GM12878 (cell line): ENCODE measurements at regions not wholly inside any gene's neighbourhood (a gene's known extent, or its start where the extent isn't known, plus 50 kb on each side); places are given as distances from the start of the nearest gene placed in this dataset.

Experiments used
- ATAC-seq: fragments of 200-7000 bp; cut with Tn5 transposase; 3 replicates; pipeline ENCODE4 v1.9.1; 2020; ENCODE audit warnings: mild to moderate bottlenecking, moderate library complexity
- BruUV-seq: library from RNA; stranded (reverse); fragments of 400-500 nt; replicated peaks from 2 replicates; lab custom pipeline; 2021; lab: Mats Ljungman, UMichigan
- CTCF ChIA-PET: fragments of 300-600 bp; sonication (Branson Sonifier 250); formaldehyde crosslinking; extraction: SDS; loops from one replicate; lab custom pipeline; 2021; ENCODE audit warnings: inconsistent platforms; lab: Yijun Ruan, JAX
- POLR2A ChIA-PET: fragments of 350-600 bp; formaldehyde crosslinking; extraction: SDS; loops from one replicate; lab custom pipeline; 2021; ENCODE audit warnings: inconsistent platforms; lab: Charles Lee
- RAD21 ChIA-PET: fragments of 300-600 bp; sonication (Branson Sonifier 250); formaldehyde crosslinking; loops from one replicate; lab custom pipeline; 2023; ENCODE audit warnings: antibody characterized with exemption; ENCODE audit not compliant: unreplicated experiment; lab: Charles Lee
- SMC1A ChIA-PET: fragments of 300-600 bp; sonication (Branson Sonifier 250); formaldehyde crosslinking; loops from one replicate; lab custom pipeline; 2023; ENCODE audit not compliant: unreplicated experiment, uncharacterized antibody; lab: Charles Lee
- DNase-seq: peaks from one replicate; pipeline ENCODE4 v3.0.0-alpha.2; 2011; ENCODE audit warnings: low read depth, low spot score
- FAIRE-seq: peaks from 3 replicates; lab custom pipeline; 2011; peaks lifted over from hg19 to GRCh38; lab: Jason Lieb, UNC
- H2AFZ ChIP-seq: 2 replicates; pipeline ENCODE4 v1.6.0; 2011; ENCODE audit warnings: low read depth, low read length, control low read depth; ENCODE audit not compliant: control insufficient read depth
- H3K27ac ChIP-seq: 2 replicates; pipeline ENCODE4 v1.5.1; 2011; ENCODE audit warnings: control low read depth; ENCODE audit not compliant: control insufficient read depth, insufficient read depth
- H3K27me3 ChIP-seq, 2 experiments: replicated peaks in 1 of 2; 2 replicates each; pipeline versions ENCODE4 v1.6.0 to v1.6.1; 2011; ENCODE audit warnings: low read length in 1 of 2; ENCODE audit not compliant: control insufficient read depth in 2 of 2, insufficient read depth in 2 of 2
- H3K36me3 ChIP-seq, 2 experiments: 2 replicates each; pipeline ENCODE4 v1.5.1; 2011; ENCODE audit warnings: low read length in 1 of 2; ENCODE audit not compliant: control insufficient read depth in 2 of 2, insufficient read depth in 2 of 2
- H3K4me1 ChIP-seq: 2 replicates; pipeline ENCODE4 v1.6.1; 2011; ENCODE audit warnings: mild to moderate bottlenecking, low read length, moderate library complexity, mixed read lengths; ENCODE audit not compliant: control insufficient read depth, insufficient read depth
- H3K4me2 ChIP-seq: 2 replicates; pipeline ENCODE4 v1.6.0; 2011; ENCODE audit warnings: control low read depth; ENCODE audit not compliant: control insufficient read depth, insufficient read depth
- H3K4me3 ChIP-seq: fragments of 200-600 bp; sonication (generic); 2 replicates; pipeline ENCODE4 v1.5.1; 2016
- H3K79me2 ChIP-seq: 2 replicates; pipeline ENCODE4 v1.6.0; 2011; ENCODE audit warnings: low read length; ENCODE audit not compliant: control insufficient read depth, insufficient read depth
- H3K9ac ChIP-seq: 2 replicates; pipeline ENCODE4 v1.8.0; 2011; ENCODE audit warnings: low read length, control low read depth, mixed read lengths; ENCODE audit not compliant: control insufficient read depth, insufficient read depth
- H3K9me3 ChIP-seq: replicated peaks from 3 replicates; pipeline ENCODE4 v1.5.1; 2011; ENCODE audit warnings: mild to moderate bottlenecking, low read length; ENCODE audit not compliant: control insufficient read depth, insufficient read depth
- H4K20me1 ChIP-seq: 2 replicates; pipeline ENCODE4 v1.6.0; 2011; ENCODE audit not compliant: control insufficient read depth, insufficient read depth
- BRCA1 ChIP-seq: IDR thresholded peaks from 2 replicates; pipeline ENCODE4 v1.6.1; 2011; ENCODE audit warnings: low read depth, low read length, improper control_type of control experiment
- CEBPB ChIP-seq, 2 experiments: fragments of 150-350 bp in 1 of 2; IDR thresholded peaks; 2 replicates each; pipeline ENCODE4 v1.6.1; 2012 to 2014; ENCODE audit warnings: low read depth in 2 of 2, low read length in 2 of 2, borderline replicate concordance in 1 of 2, inconsistent platforms in 1 of 2
- DPF2 ChIP-seq: fragments of 450-650 bp; IDR thresholded peaks from 2 replicates; pipeline ENCODE4 v1.6.1; 2017; ENCODE audit warnings: mild to moderate bottlenecking
- EZH2 ChIP-seq: IDR thresholded peaks from 2 replicates; pipeline ENCODE4 v1.6.1; 2012; ENCODE audit warnings: low read depth, mild to moderate bottlenecking, control low read depth, inconsistent platforms, low read length, borderline replicate concordance; ENCODE audit not compliant: control insufficient read depth
- FOS ChIP-seq: IDR thresholded peaks from 3 replicates; pipeline ENCODE4 v1.6.1; 2011; ENCODE audit warnings: borderline replicate concordance; ENCODE audit not compliant: insufficient read length; ENCODE audit errors: extremely low read depth
- HDAC6 ChIP-seq: fragments of 200-600 bp; sonication (generic); IDR thresholded peaks from one replicate; pipeline ENCODE4 v1.8.0; 2017; ENCODE audit warnings: antibody characterized with exemption; ENCODE audit not compliant: unreplicated experiment
- IKZF2 ChIP-seq, 2 experiments: fragments of 450-650 bp; IDR thresholded peaks; 2 replicates each; pipeline ENCODE4 v1.6.1; 2017; ENCODE audit warnings: mild to moderate bottlenecking in 2 of 2, moderate library complexity in 2 of 2
- JUNB ChIP-seq: IDR thresholded peaks from 2 replicates; pipeline ENCODE4 v1.6.1; 2016; ENCODE audit warnings: antibody characterized with exemption, mild to moderate bottlenecking
- MEF2A ChIP-seq: IDR thresholded peaks from 2 replicates; pipeline ENCODE4 v1.6.1; 2011; ENCODE audit warnings: low read depth, mild to moderate bottlenecking, low read length, moderate library complexity; ENCODE audit not compliant: insufficient read depth
- MXI1 ChIP-seq: fragments of 150-350 bp; IDR thresholded peaks from 2 replicates; pipeline ENCODE4 v1.6.1; 2011; ENCODE audit warnings: low read depth, mild to moderate bottlenecking, inconsistent platforms, low read length, improper control_type of control experiment
- NFXL1 ChIP-seq: fragments of 450-650 bp; IDR thresholded peaks from 2 replicates; pipeline ENCODE4 v1.6.1; 2017; ENCODE audit warnings: antibody characterized with exemption, mild to moderate bottlenecking, borderline replicate concordance
- TCF12 ChIP-seq: IDR thresholded peaks from 2 replicates; pipeline ENCODE4 v1.6.1; 2011; ENCODE audit warnings: low read depth, mild to moderate bottlenecking, low read length
- ZBTB11 ChIP-seq: fragments of 450-650 bp; formaldehyde crosslinking; IDR thresholded peaks from 2 replicates; pipeline ENCODE4 v1.5.0; 2022; ENCODE audit warnings: mild to moderate bottlenecking, missing genetic modification characterization
- WGBS: methylation state at CpG from one replicate; pipeline ENCODE4 v1.1.6; 2016; ENCODE audit warnings: low lambda C conversion rate; ENCODE audit not compliant: insufficient replicate concordance, insufficient coverage; ENCODE audit errors: missing lambda C conversion rate; 5-methylcytosine and 5-hydroxymethylcytosine counted together
- in situ Hi-C: fragments of 300-500 bp; cut with MboI; formaldehyde crosslinking; loops from 9 replicates; pipeline ENCODE4 v1.14.3; 2018; ENCODE audit warnings: mixed read lengths
- intact Hi-C: fragments of 100-400 bp; cut with micrococcal nuclease; formaldehyde crosslinking; loops from one replicate; pipeline ENCODE4 v1.14.2; 2022; ENCODE audit not compliant: unreplicated experiment
- TF ChIP-seq, protein P1 (sequence below): IDR thresholded peaks from 2 replicates; pipeline ENCODE4 v1.6.1; 2011; ENCODE audit warnings: low read depth, low read length, improper control_type of control experiment, borderline replicate concordance
- TF ChIP-seq, protein P2 (sequence below): IDR thresholded peaks from 2 replicates; pipeline ENCODE4 v1.6.1; 2012; ENCODE audit warnings: low read depth, low read length, improper control_type of control experiment

DNA sequence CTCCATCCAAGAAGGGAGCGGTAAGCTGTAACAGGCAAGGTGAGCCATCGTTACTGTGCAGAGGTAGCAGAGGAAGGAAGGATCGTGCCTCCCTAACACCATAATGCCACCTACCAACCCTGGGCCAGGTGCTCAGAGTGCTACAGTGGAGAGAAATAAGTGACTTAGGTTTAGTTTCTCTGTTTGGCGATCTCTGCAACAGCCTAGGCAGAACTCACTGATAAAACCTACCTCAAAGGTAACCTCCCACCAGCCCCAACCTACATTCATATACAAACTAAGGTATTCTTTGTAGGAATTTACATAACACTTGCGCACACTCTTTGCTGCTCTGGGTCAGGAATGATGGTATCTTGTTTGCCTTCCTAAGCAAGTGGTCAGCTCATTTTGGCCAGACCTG lies 93.4 kb upstream of the TMEM132D start:
- ChIA-PET SMC1A (no interaction called here), POLR2A (no interaction called here), CTCF (interaction anchor here (0.8 to 1.5 kb wide), 2 partner anchors 17 to 29 kb away, joined by 3 to 5 read pairs; no protein-coding TSS in a partner anchor), RAD21 (no interaction called here)
- no peak for ATAC-seq
- no peak overlapping the region for H3K27ac ChIP-seq
- no peaks in the 10 kb centered on the region for H4K20me1 ChIP-seq
- BruUV-seq: no TSS peak
- in situ Hi-C loops (no loop called here), intact Hi-C loops (no loop called here)
- H3K36me3 ChIP-seq: no peaks in the 10 kb centered on the region
- H3K4me3 ChIP-seq: no peak overlapping the region
- DNase-seq: no peak
- no peak overlapping the region for H3K9ac ChIP-seq
- no peaks in the 10 kb centered on the region for H3K9me3 ChIP-seq
- no peaks in the 10 kb centered on the region for H3K4me1 ChIP-seq
- WGBS: 31% methylated on average over 5 of the region's 5 CpGs
- no peak for FAIRE-seq
- TF ChIP-seq MXI1 (no peak), ZBTB11 (CRISPR knock-in tag) (no peak), DPF2 (no peak), NFXL1 (no peak), MEF2A (no peak), TCF12 (no peak), FOS (no peak), CEBPB (IDR thresholded peaks at IDR 0.05; ENCODE audit: borderline replicate concordance in 1 of 2, low read depth in 2 of 2, low read length in 2 of 2) (no peak), EZH2 (no peak), HDAC6 (no peak), IKZF2 (IDR thresholded peaks at IDR 0.05) (no peak), BRCA1 (no peak), JUNB (no peak)
- TF ChIP-seq, protein P1, sequence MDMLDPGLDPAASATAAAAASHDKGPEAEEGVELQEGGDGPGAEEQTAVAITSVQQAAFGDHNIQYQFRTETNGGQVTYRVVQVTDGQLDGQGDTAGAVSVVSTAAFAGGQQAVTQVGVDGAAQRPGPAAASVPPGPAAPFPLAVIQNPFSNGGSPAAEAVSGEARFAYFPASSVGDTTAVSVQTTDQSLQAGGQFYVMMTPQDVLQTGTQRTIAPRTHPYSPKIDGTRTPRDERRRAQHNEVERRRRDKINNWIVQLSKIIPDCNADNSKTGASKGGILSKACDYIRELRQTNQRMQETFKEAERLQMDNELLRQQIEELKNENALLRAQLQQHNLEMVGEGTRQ: no peak
- TF ChIP-seq, protein P2, sequence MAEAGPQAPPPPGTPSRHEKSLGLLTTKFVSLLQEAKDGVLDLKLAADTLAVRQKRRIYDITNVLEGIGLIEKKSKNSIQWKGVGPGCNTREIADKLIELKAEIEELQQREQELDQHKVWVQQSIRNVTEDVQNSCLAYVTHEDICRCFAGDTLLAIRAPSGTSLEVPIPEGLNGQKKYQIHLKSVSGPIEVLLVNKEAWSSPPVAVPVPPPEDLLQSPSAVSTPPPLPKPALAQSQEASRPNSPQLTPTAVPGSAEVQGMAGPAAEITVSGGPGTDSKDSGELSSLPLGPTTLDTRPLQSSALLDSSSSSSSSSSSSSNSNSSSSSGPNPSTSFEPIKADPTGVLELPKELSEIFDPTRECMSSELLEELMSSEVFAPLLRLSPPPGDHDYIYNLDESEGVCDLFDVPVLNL: no peak
- H2AFZ ChIP-seq: no peak overlapping the region
- H3K79me2 ChIP-seq: no peaks in the 10 kb centered on the region
- H3K4me2 ChIP-seq: no peak overlapping the region
- no peaks in the 10 kb centered on the region for H3K27me3 ChIP-seq
